DOHH2 (cell line): ENCODE measurements at regions not wholly inside any gene's neighbourhood (a gene's known extent, or its start where the extent isn't known, plus 50 kb on each side); places are given as distances from the start of the nearest gene placed in this dataset.
A peak's percentile ranks its signal among the peaks of the same experiment; 100 is the strongest.

Experiments
- H3F3A ChIP-seq: fragments of 200-600 bp; sonication (generic), shearing (Covaris generic); 2 replicates; pipeline ENCODE4 v1.6.0; 2016; ENCODE audit warnings: antibody characterized with exemption, mild to moderate bottlenecking; ENCODE audit not compliant: control insufficient read depth, insufficient read depth
- H3K27ac ChIP-seq: fragments of 200-600 bp; sonication (generic); 2 replicates; pipeline ENCODE4 v1.5.1; 2014; ENCODE audit warnings: low read depth, mild to moderate bottlenecking, low read length, moderate library complexity
- H3K27me3 ChIP-seq: fragments of 200-600 bp; sonication (generic); 2 replicates; pipeline ENCODE4 v1.6.1; 2014; ENCODE audit warnings: mild to moderate bottlenecking, low read length, mixed read lengths; ENCODE audit not compliant: control insufficient read depth
- H3K36me3 ChIP-seq: fragments of 200-600 bp; sonication (generic); 2 replicates; pipeline ENCODE4 v1.6.1; 2014; ENCODE audit warnings: mild to moderate bottlenecking, low read length, moderate library complexity, mixed read lengths; ENCODE audit not compliant: control insufficient read depth
- H3K4me1 ChIP-seq: fragments of 200-600 bp; sonication (generic); 2 replicates; pipeline ENCODE4 v1.6.1; 2014; ENCODE audit warnings: mild to moderate bottlenecking, low read length, mixed read lengths; ENCODE audit not compliant: control insufficient read depth
- H3K4me2 ChIP-seq: fragments of 200-600 bp; sonication (generic); 2 replicates; pipeline ENCODE4 v1.6.0; 2014; ENCODE audit warnings: mild to moderate bottlenecking, low read length, moderate library complexity
- H3K4me3 ChIP-seq: fragments of 200-600 bp; sonication (generic); 2 replicates; pipeline ENCODE4 v1.5.1; 2014; ENCODE audit warnings: mild to moderate bottlenecking, low read length, mixed read lengths
- H3K79me2 ChIP-seq: fragments of 200-600 bp; sonication (generic); 2 replicates; pipeline ENCODE4 v1.6.1; 2014; ENCODE audit warnings: mild to moderate bottlenecking, low read length, mixed read lengths; ENCODE audit not compliant: control insufficient read depth
- H3K9me2 ChIP-seq: fragments of 200-600 bp; sonication (generic); replicated peaks from 2 replicates; pipeline ENCODE4 v1.6.1; 2014; ENCODE audit warnings: mild to moderate bottlenecking, low read length, mixed read lengths; ENCODE audit not compliant: control insufficient read depth
- H3K9me3 ChIP-seq: fragments of 200-600 bp; sonication (generic); 2 replicates; pipeline ENCODE4 v1.6.1; 2014; ENCODE audit warnings: antibody characterized with exemption, low read length, mixed read lengths; ENCODE audit not compliant: control insufficient read depth, insufficient read depth
- H4K20me1 ChIP-seq: fragments of 200-600 bp; sonication (generic); 2 replicates; pipeline ENCODE4 v1.6.0; 2014; ENCODE audit warnings: low read depth, mild to moderate bottlenecking, antibody characterized with exemption, low read length, moderate library complexity; ENCODE audit not compliant: control insufficient read depth, insufficient read depth
- EZH2phosphoT487 ChIP-seq: fragments of 200-600 bp; sonication (generic); IDR thresholded peaks from 2 replicates; pipeline ENCODE4 v1.6.1; 2017; ENCODE audit warnings: borderline replicate concordance, mild to moderate bottlenecking, antibody characterized with exemption, low read length, moderate library complexity, mixed read lengths
- TF ChIP-seq, protein P1 (sequence below): fragments of 200-600 bp; sonication (generic); IDR thresholded peaks from one replicate; pipeline ENCODE4 v1.5.1; 2014; ENCODE audit warnings: antibody characterized with exemption, mild to moderate bottlenecking, low read depth, low read length; ENCODE audit not compliant: poor library complexity, severe bottlenecking

DNA sequence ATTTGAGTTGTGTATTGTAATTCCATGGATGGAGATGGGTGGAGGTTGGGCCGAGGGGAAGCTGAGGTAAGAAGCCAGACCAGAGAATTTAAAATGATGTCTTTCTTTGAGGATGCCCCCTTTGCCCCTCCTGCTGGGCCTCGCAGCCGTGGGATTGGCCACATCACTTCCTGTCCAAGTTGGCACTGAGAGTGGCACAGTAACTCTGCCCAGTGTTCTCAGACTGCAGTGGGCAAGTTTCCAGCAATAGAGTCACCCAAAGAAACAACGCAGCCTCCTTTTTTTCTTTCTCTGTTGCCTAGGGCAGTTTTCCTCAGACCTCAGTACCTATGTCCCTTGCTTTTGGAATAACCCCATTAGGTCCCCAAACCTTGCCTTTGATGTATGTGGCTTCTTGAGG lies 306.6 kb upstream of the DMRT1 start:
- H3K27ac ChIP-seq = 0 out of 2 replicates have a peak overlapping the region, but pooled peaks have one; percentile 0
- H3K27me3 ChIP-seq = no peaks in the 10 kb centered on the region
- H3K36me3 ChIP-seq = peaks cover 61% of the 10 kb centered on the region
- H3K9me3 ChIP-seq = no peaks in the 10 kb centered on the region
- peak overlapping the region; percentile 31 for H3K4me3 ChIP-seq
- peaks cover 77% of the 10 kb centered on the region for H3K4me1 ChIP-seq
- H3K79me2 ChIP-seq = peaks cover 99% of the 10 kb centered on the region
- H3K9me2 ChIP-seq = no peaks in the 10 kb centered on the region
- peaks cover 7% of the 10 kb centered on the region; the same call in 1 of the 2 replicates for H4K20me1 ChIP-seq
- no peaks in the 10 kb centered on the region; the same call in 1 of the 2 replicates for H3F3A ChIP-seq
- TF ChIP-seq, protein P1, sequence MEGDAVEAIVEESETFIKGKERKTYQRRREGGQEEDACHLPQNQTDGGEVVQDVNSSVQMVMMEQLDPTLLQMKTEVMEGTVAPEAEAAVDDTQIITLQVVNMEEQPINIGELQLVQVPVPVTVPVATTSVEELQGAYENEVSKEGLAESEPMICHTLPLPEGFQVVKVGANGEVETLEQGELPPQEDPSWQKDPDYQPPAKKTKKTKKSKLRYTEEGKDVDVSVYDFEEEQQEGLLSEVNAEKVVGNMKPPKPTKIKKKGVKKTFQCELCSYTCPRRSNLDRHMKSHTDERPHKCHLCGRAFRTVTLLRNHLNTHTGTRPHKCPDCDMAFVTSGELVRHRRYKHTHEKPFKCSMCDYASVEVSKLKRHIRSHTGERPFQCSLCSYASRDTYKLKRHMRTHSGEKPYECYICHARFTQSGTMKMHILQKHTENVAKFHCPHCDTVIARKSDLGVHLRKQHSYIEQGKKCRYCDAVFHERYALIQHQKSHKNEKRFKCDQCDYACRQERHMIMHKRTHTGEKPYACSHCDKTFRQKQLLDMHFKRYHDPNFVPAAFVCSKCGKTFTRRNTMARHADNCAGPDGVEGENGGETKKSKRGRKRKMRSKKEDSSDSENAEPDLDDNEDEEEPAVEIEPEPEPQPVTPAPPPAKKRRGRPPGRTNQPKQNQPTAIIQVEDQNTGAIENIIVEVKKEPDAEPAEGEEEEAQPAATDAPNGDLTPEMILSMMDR = no peak
- TF ChIP-seq EZH2phosphoT487 = no peak
- peak overlapping the region; percentile 65 for H3K4me2 ChIP-seq

DNA sequence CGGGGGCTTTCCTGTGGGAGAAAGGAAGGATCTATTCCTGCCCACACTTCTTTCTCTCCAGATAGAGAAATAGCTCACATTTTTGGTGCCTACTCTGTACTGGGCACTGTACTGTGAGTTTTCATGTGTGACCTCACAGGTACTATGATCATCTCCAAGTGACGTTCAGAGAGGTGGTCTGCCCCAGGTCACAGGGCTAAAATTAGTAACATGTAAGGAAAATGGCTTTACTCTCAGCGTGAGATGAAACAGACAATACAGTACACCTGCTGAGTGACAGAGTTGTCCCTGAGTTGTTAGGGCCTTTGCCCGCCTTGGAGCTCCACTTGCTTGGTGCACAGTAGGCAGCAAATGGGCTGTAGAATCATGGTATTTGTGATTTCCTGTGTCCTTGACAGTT lies 306.1 kb upstream of the DMRT1 start:
- peaks cover 2% of the 10 kb centered on the region; the same call in 1 of the 2 replicates for H3F3A ChIP-seq
- H3K4me1 ChIP-seq = peaks cover 73% of the 10 kb centered on the region
- peak overlapping the region; percentile 31 for H3K4me3 ChIP-seq
- no peaks in the 10 kb centered on the region for H3K9me3 ChIP-seq
- no peaks in the 10 kb centered on the region for H3K27me3 ChIP-seq
- TF ChIP-seq, protein P1 = no peak
- no peak for TF ChIP-seq EZH2phosphoT487
- H3K4me2 ChIP-seq = peak overlapping the region; percentile 65
- peaks cover 65% of the 10 kb centered on the region for H3K36me3 ChIP-seq
- peaks cover 7% of the 10 kb centered on the region; the same call in 1 of the 2 replicates for H4K20me1 ChIP-seq
- no peaks in the 10 kb centered on the region for H3K9me2 ChIP-seq
- peaks cover 99% of the 10 kb centered on the region for H3K79me2 ChIP-seq
- H3K27ac ChIP-seq = peak overlapping the region; percentile 50

DNA sequence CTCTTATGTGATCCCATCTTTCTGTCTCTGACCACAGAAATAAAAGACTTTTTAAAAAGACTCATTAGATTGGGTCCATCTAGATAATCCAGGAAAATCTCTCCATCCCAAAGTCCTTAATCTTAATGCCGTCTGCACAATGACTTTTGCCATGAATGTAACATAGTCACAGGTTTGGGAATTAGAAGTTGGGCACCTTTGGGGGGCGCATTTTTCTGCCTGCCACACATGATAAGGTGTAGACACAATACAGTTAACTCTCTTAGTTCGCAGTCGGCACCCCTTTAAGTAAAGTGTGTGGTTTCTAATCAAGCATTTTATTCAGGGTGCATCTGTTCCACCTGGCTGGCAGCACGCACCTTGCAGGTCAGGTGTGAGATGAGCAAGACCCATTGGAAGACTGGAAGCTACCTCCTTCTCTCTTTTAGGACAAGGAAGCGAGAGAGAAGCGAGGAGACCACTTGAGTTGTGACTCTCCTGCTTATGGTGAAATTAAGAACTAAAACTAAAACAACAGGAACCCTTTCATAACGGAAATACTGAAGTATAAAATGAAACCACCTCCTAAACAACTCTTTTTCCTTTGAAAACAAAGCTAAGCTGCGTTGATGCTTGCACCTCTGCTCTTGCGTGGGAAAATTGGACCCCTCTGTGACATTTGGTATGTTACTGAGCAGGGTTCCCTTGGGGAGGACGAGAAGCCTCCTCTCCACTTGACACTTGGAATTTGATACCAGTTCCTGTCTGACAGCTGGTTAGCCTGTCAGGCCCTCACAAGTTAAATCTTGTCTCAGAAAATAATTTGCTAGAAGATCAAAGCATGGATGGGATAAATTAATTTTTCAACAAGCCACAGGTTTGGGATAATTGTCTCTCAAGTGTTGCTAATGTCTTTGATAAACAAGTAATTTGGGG lies 304.6 kb upstream of the DMRT1 start:
- TF ChIP-seq, protein P1 = peak; percentile 26
- no peak for TF ChIP-seq EZH2phosphoT487

More for the DNA sequence above, 304.6 kb upstream of the DMRT1 start:
- Histone ChIP-seq H3K27ac (peak overlapping the region; percentile 50), H3K4me1 (peaks cover 60% of the 10 kb centered on the region), H3K4me3 (peak overlapping the region; percentile 45), H3K36me3 (peaks cover 73% of the 10 kb centered on the region), H3K27me3 (no peaks in the 10 kb centered on the region), H3K9me3 (no peaks in the 10 kb centered on the region), H3F3A (peaks cover 3% of the 10 kb centered on the region; the same call in 1 of the 2 replicates), H3K9me2 (no peaks in the 10 kb centered on the region), H3K4me2 (peak overlapping the region; percentile 65), H3K79me2 (peaks cover 97% of the 10 kb centered on the region), H4K20me1 (peaks cover 7% of the 10 kb centered on the region; the same call in 1 of the 2 replicates)
